ENCODE measurements at regions not wholly inside any gene's neighbourhood (a gene's known extent, or its start where the extent isn't known, plus 50 kb on each side); places are given as distances from the start of the nearest gene placed in this dataset.
"Not testable (repeated sequence)": the region's sequence is repeated elsewhere in the genome, so short reads cannot be mapped to it uniquely, and the experiment has no call there.

- Histone ChIP-seq H3K36me3 (ENCODE audit: low read depth, low read length) (no peaks in the 10 kb centered on the region), H3K9me2 (replicated peaks; ENCODE audit: low read length) (no peaks in the 10 kb centered on the region), H3K27me3 (ENCODE audit: low read length) (no peaks in the 10 kb centered on the region), H2AFZ (ENCODE audit: low read length) (no peak overlapping the region), H3F3A (ENCODE audit: low read length, unreplicated experiment) (no peaks in the 10 kb centered on the region), H3K27ac (ENCODE audit: low read length) (no peak overlapping the region), H3K79me2 (ENCODE audit: low read length) (no peaks in the 10 kb centered on the region), H3K4me3 (ENCODE audit: low read length) (no peak overlapping the region), H3K9me3 (ENCODE audit: low read length) (no peaks in the 10 kb centered on the region), H3K4me1 (ENCODE audit: insufficient read depth, low read length) (no peaks in the 10 kb centered on the region), H4K20me1 (ENCODE audit: low read length) (no peaks in the 10 kb centered on the region), H3K9ac (ENCODE audit: low read length) (no peak overlapping the region), H3K4me2 (ENCODE audit: low read length) (no peak overlapping the region)
- intact Hi-C loops (cut with micrococcal nuclease) = no loop called here
- ATAC-seq (no peak), DNase-seq (no peak)
- no TSS peak for BruUV-seq (replicated peaks)
- ChIA-PET CTCF (no interaction called here), POLR2A (ENCODE audit: unreplicated experiment) (no interaction called here)
- TF ChIP-seq EZH2 (IDR thresholded peaks at IDR 0.05; ENCODE audit: low read length, unreplicated experiment) = no peak
- TF ChIP-seq CTCF (conservative IDR thresholded peaks at IDR 0.05; ENCODE audit: low read depth, low read length) = no peak
- TF ChIP-seq EZH2phosphoT487 (IDR thresholded peaks at IDR 0.05; ENCODE audit: borderline replicate concordance, low read length) = no peak
Observed at GRCh38 chr13:58376349-58376748, 744.8 kb downstream of the PCDH17 start.

DNA sequence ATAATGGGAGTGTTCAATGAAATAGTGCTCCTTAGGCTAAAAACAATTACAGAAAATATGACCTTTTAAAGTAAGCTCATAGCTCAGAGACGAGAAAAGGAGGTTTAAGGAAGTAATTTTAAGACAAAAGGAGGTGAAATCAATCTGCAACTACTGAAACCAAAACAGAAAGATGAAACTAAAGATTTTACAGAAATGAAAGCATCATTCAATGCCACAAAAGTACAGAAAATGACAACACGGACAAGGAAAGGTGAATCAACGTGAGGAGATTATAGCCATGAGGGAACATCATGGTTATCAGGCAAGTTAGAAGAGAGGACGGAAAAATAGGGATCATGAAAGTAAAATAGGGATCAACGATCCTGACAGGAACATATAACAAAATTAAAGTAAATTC lies 745.2 kb downstream of the PCDH17 start:
- no peaks in the 10 kb centered on the region for H3K36me3 ChIP-seq (ENCODE audit: low read depth, low read length)
- intact Hi-C loops (cut with micrococcal nuclease) = no loop called here

GRCh38 chr13:58379221-58379620 lies 747.7 kb downstream of the PCDH17 start:
- Histone ChIP-seq H3K27ac (ENCODE audit: low read length) (no peak overlapping the region), H3K27me3 (ENCODE audit: low read length) (no peaks in the 10 kb centered on the region), H3K9me3 (ENCODE audit: low read length) (no peaks in the 10 kb centered on the region), H3K9me2 (replicated peaks; ENCODE audit: low read length) (no peaks in the 10 kb centered on the region), H3K9ac (ENCODE audit: low read length) (no peak overlapping the region), H3F3A (ENCODE audit: low read length, unreplicated experiment) (no peaks in the 10 kb centered on the region), H2AFZ (ENCODE audit: low read length) (no peak overlapping the region), H3K4me1 (ENCODE audit: insufficient read depth, low read length) (no peaks in the 10 kb centered on the region), H3K79me2 (ENCODE audit: low read length) (no peaks in the 10 kb centered on the region), H3K4me3 (ENCODE audit: low read length) (no peak overlapping the region), H4K20me1 (ENCODE audit: low read length) (no peaks in the 10 kb centered on the region), H3K36me3 (ENCODE audit: low read depth, low read length) (no peaks in the 10 kb centered on the region), H3K4me2 (ENCODE audit: low read length) (no peak overlapping the region)
- TF ChIP-seq CTCF (conservative IDR thresholded peaks at IDR 0.05; ENCODE audit: low read depth, low read length) (no peak), EZH2phosphoT487 (IDR thresholded peaks at IDR 0.05; ENCODE audit: borderline replicate concordance, low read length) (no peak), EZH2 (IDR thresholded peaks at IDR 0.05; ENCODE audit: low read length, unreplicated experiment) (no peak)
- no peak for ATAC-seq
- intact Hi-C loops (cut with micrococcal nuclease) = no loop called here
- BruUV-seq (replicated peaks) = no TSS peak
- POLR2A ChIA-PET (ENCODE audit: unreplicated experiment) = no interaction called here
- CTCF ChIA-PET = no interaction called here
- DNase-seq = no peak

More for the DNA sequence above, 745.2 kb downstream of the PCDH17 start:
- H3K27me3 ChIP-seq (ENCODE audit: low read length) = no peaks in the 10 kb centered on the region
- no TSS peak for BruUV-seq (replicated peaks)
- no peak overlapping the region for H3K4me2 ChIP-seq (ENCODE audit: low read length)
- ATAC-seq = no peak
- TF ChIP-seq EZH2phosphoT487 (IDR thresholded peaks at IDR 0.05; ENCODE audit: borderline replicate concordance, low read length) = no peak
- TF ChIP-seq EZH2 (IDR thresholded peaks at IDR 0.05; ENCODE audit: low read length, unreplicated experiment) = no peak
- no peak for TF ChIP-seq CTCF (conservative IDR thresholded peaks at IDR 0.05; ENCODE audit: low read depth, low read length)
- no peaks in the 10 kb centered on the region for H3K9me2 ChIP-seq (replicated peaks; ENCODE audit: low read length)
- H3F3A ChIP-seq (ENCODE audit: low read length, unreplicated experiment) = no peaks in the 10 kb centered on the region
- no peak overlapping the region for H3K27ac ChIP-seq (ENCODE audit: low read length)
- no peak overlapping the region for H3K4me3 ChIP-seq (ENCODE audit: low read length)
- H3K9me3 ChIP-seq (ENCODE audit: low read length) = no peaks in the 10 kb centered on the region
- H4K20me1 ChIP-seq (ENCODE audit: low read length) = no peaks in the 10 kb centered on the region
- ChIA-PET POLR2A (ENCODE audit: unreplicated experiment) (no interaction called here), CTCF (no interaction called here)
- no peaks in the 10 kb centered on the region for H3K79me2 ChIP-seq (ENCODE audit: low read length)
- DNase-seq = no peak
- H3K9ac ChIP-seq (ENCODE audit: low read length) = no peak overlapping the region
- no peak overlapping the region for H2AFZ ChIP-seq (ENCODE audit: low read length)
- H3K4me1 ChIP-seq (ENCODE audit: insufficient read depth, low read length) = no peaks in the 10 kb centered on the region

DNA sequence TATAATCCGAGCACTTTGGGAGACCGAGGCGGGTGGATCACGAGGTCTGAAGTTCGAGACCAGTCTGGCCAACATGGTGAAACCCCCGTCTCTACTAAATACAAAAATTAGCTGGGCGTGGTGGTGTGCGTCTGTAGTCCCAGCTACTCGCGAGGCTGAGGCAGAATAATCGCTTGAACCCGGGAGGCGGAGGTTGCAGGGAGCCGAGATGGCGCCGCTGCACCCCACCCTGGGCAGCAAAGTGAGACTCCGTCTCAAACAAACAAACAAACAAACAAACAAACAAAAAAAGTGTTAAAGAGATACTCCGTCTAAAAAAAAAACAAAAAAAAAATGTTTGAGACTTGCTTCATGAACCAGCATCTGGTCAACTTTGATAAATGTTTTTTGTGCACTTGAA lies 753.8 kb downstream of the PCDH17 start:
- H3K9me3 ChIP-seq (ENCODE audit: low read length); H3K79me2 ChIP-seq (ENCODE audit: low read length); DNase-seq; H3K4me3 ChIP-seq (ENCODE audit: low read length); H3K4me1 ChIP-seq (ENCODE audit: insufficient read depth, low read length); intact Hi-C loops (cut with micrococcal nuclease); H3K9ac ChIP-seq (ENCODE audit: low read length); ATAC-seq; H3K27ac ChIP-seq (ENCODE audit: low read length); H3K9me2 ChIP-seq (replicated peaks; ENCODE audit: low read length); CTCF ChIA-PET; POLR2A ChIA-PET (ENCODE audit: unreplicated experiment); BruUV-seq (replicated peaks); H3K4me2 ChIP-seq (ENCODE audit: low read length); H3F3A ChIP-seq (ENCODE audit: low read length, unreplicated experiment); H3K36me3 ChIP-seq (ENCODE audit: low read depth, low read length); H3K27me3 ChIP-seq (ENCODE audit: low read length); H4K20me1 ChIP-seq (ENCODE audit: low read length); H2AFZ ChIP-seq (ENCODE audit: low read length): not testable (repeated sequence)
